HepG2 (cell line): ENCODE measurements at regions not wholly inside any gene's neighbourhood (a gene's known extent, or its start where the extent isn't known, plus 50 kb on each side); places are given as distances from the start of the nearest gene placed in this dataset.

Source experiments
- CCAR2 ChIP-seq: fragments of 200-400 bp; formaldehyde crosslinking; optimal IDR thresholded peaks from 2 replicates; pipeline ENCODE3; 2018; ENCODE audit warnings: low read depth, mild to moderate bottlenecking, low read length, moderate library complexity
- EEA1 ChIP-seq: sonication (generic); formaldehyde crosslinking; IDR thresholded peaks from 2 replicates; pipeline ENCODE4 v1.5.1; 2020; ENCODE audit warnings: mild to moderate bottlenecking, missing genetic modification reagents, borderline replicate concordance
- HOXA7 ChIP-seq: sonication (generic); formaldehyde crosslinking; IDR thresholded peaks from 2 replicates; pipeline ENCODE4 v1.8.1; 2022; ENCODE audit warnings: mild to moderate bottlenecking, missing genetic modification reagents, moderate library complexity
- IRF2 ChIP-seq: IDR thresholded peaks from 2 replicates; pipeline ENCODE4 v1.6.1; 2018; ENCODE audit warnings: missing genetic modification reagents, missing compliant biosample characterization
- KDM5A ChIP-seq: fragments of 200-600 bp; sonication (generic); IDR thresholded peaks from 2 replicates; pipeline ENCODE4 v1.7.0; 2018; ENCODE audit warnings: antibody characterized with exemption, mild to moderate bottlenecking, low read length, borderline replicate concordance
- MATR3 ChIP-seq: sonication (generic); formaldehyde crosslinking; IDR thresholded peaks from 2 replicates; pipeline ENCODE4 v1.4.0; 2020; ENCODE audit warnings: missing genetic modification reagents
- MYC ChIP-seq: sonication (generic); formaldehyde crosslinking; IDR thresholded peaks from 2 replicates; pipeline ENCODE4 v1.9.0; 2021; ENCODE audit warnings: missing genetic modification reagents, borderline replicate concordance
- NR1H2 ChIP-seq: sonication (generic); formaldehyde crosslinking; IDR thresholded peaks from 2 replicates; pipeline ENCODE4 v1.8.1; 2022; ENCODE audit warnings: low read depth, missing genetic modification reagents, borderline replicate concordance
- SAP130 ChIP-seq: IDR thresholded peaks from 2 replicates; pipeline ENCODE4 v1.6.1; 2016; ENCODE audit warnings: low read depth
- SIX4 ChIP-seq: sonication (generic); formaldehyde crosslinking; IDR thresholded peaks from 2 replicates; pipeline ENCODE4 v1.4.0; 2020; ENCODE audit warnings: missing genetic modification reagents
- TOPORS ChIP-seq: sonication (generic); formaldehyde crosslinking; IDR thresholded peaks from 2 replicates; pipeline ENCODE4 v1.8.0; 2023; ENCODE audit warnings: mild to moderate bottlenecking, missing genetic modification reagents
- ZBTB1 ChIP-seq: sonication (generic); formaldehyde crosslinking; IDR thresholded peaks from 2 replicates; pipeline ENCODE4 v1.4.0; 2020; ENCODE audit warnings: missing genetic modification reagents, borderline replicate concordance
- ZFX ChIP-seq: sonication (generic); formaldehyde crosslinking; IDR thresholded peaks from 2 replicates; pipeline ENCODE4 v1.4.0; 2020; ENCODE audit warnings: mild to moderate bottlenecking, low read depth, missing genetic modification reagents, moderate library complexity
- ZNF143 ChIP-seq: sonication (generic); formaldehyde crosslinking; IDR thresholded peaks from 2 replicates; pipeline ENCODE4 v1.4.0; 2020; ENCODE audit warnings: missing genetic modification reagents
- ZNF253 ChIP-seq: sonication (generic); formaldehyde crosslinking; IDR thresholded peaks from 2 replicates; pipeline ENCODE4 v1.8.0; 2022; ENCODE audit warnings: mild to moderate bottlenecking, missing genetic modification reagents, borderline replicate concordance
- ZNF383 ChIP-seq: sonication (generic); formaldehyde crosslinking; IDR thresholded peaks from 2 replicates; pipeline ENCODE4 v1.4.0; 2020; ENCODE audit warnings: missing genetic modification reagents, mild to moderate bottlenecking, borderline replicate concordance
- ZNF460 ChIP-seq: sonication (generic); formaldehyde crosslinking; IDR thresholded peaks from 2 replicates; pipeline ENCODE4 v1.5.1; 2020; ENCODE audit warnings: missing genetic modification reagents, mild to moderate bottlenecking, borderline replicate concordance
- ZNF501 ChIP-seq: sonication (generic); formaldehyde crosslinking; IDR thresholded peaks from 2 replicates; pipeline ENCODE4 v1.5.1; 2020; ENCODE audit warnings: mild to moderate bottlenecking, moderate library complexity, missing genetic modification reagents
- ZNF564 ChIP-seq: sonication (generic); formaldehyde crosslinking; IDR thresholded peaks from 2 replicates; pipeline ENCODE4 v1.8.1; 2023; ENCODE audit warnings: mild to moderate bottlenecking, missing genetic modification reagents
- ZNF703 ChIP-seq: sonication (generic); formaldehyde crosslinking; IDR thresholded peaks from 2 replicates; pipeline ENCODE4 v1.5.1; 2020; ENCODE audit warnings: missing genetic modification reagents, mild to moderate bottlenecking, moderate library complexity, borderline replicate concordance
- ZZZ3 ChIP-seq: sonication (generic); formaldehyde crosslinking; IDR thresholded peaks from 2 replicates; pipeline ENCODE4 v1.4.0; 2020; ENCODE audit warnings: missing genetic modification reagents, mild to moderate bottlenecking, borderline replicate concordance
- TF ChIP-seq, protein P1 (sequence below): IDR thresholded peaks from 2 replicates; pipeline ENCODE4 v1.6.1; 2016
- TF ChIP-seq, protein P2 (sequence below): sonication (generic); formaldehyde crosslinking; IDR thresholded peaks from 2 replicates; pipeline ENCODE4 v1.8.1; 2023; ENCODE audit warnings: missing genetic modification reagents, mild to moderate bottlenecking, borderline replicate concordance
- TF ChIP-seq, protein P3 (sequence below), 2 experiments: sonication (generic) in 1 of 2; formaldehyde crosslinking in 1 of 2; IDR thresholded peaks; 2 replicates each; pipeline versions ENCODE4 v1.4.0 to v1.6.1; 2016 to 2020; ENCODE audit warnings: borderline replicate concordance in 1 of 2, low read depth in 1 of 2, mild to moderate bottlenecking in 1 of 2, missing genetic modification reagents in 1 of 2
- TF ChIP-seq, protein P4 (sequence below): fragments of 450-650 bp; IDR thresholded peaks from 2 replicates; pipeline ENCODE4 v1.6.1; 2016
- TF ChIP-seq, protein P5 (sequence below): IDR thresholded peaks from 2 replicates; pipeline ENCODE4 v1.6.1; 2012; ENCODE audit warnings: inconsistent platforms

DNA sequence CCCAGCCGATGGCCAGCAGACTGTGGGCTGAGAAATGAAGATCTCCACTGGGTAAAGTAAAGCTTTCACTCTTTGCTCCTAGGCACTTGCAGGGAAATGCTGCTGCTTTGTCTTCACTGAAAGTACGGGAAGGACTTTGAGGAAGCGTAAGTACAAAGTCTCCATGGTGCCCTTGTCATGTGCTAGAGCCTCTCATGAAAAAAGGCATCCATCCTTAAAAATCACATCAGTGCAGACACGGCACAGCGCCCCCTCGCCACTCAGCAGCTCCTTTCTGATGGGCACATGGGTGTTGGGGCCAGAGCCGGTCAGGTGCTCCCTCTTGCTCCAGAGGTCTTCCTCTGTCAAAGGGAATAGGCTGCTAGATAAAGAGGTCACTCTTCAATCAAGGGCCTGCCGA is 87.8 kb upstream of the CALM2 start (continued):
- TF ChIP-seq, protein P1, sequence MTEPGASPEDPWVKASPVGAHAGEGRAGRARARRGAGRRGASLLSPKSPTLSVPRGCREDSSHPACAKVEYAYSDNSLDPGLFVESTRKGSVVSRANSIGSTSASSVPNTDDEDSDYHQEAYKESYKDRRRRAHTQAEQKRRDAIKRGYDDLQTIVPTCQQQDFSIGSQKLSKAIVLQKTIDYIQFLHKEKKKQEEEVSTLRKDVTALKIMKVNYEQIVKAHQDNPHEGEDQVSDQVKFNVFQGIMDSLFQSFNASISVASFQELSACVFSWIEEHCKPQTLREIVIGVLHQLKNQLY, result no peak
- TF ChIP-seq TOPORS (no peak), SAP130 (CRISPR knock-in tag) (peak; percentile 55), EEA1 (CRISPR knock-in tag) (no peak), ZNF460 (CRISPR knock-in tag) (no peak), SIX4 (CRISPR knock-in tag) (no peak), IRF2 (CRISPR knock-in tag) (0 out of 2 replicates have a peak, but pooled peaks have one; percentile 24), ZNF383 (CRISPR knock-in tag) (0 out of 2 replicates have a peak, but pooled peaks have one; percentile 7), HOXA7 (CRISPR knock-in tag) (no peak), ZFX (CRISPR knock-in tag) (no peak), ZZZ3 (CRISPR knock-in tag) (no peak), ZNF143 (CRISPR knock-in tag) (no peak), CCAR2 (no peak), MATR3 (no peak), ZNF564 (CRISPR knock-in tag) (no peak), ZNF501 (CRISPR knock-in tag) (0 out of 2 replicates have a peak, but pooled peaks have one; percentile 4), KDM5A (no peak), ZBTB1 (CRISPR knock-in tag) (no peak), NR1H2 (CRISPR knock-in tag) (no peak), ZNF703 (CRISPR knock-in tag) (no peak), ZNF253 (CRISPR knock-in tag) (no peak), MYC (CRISPR knock-in tag) (peak; percentile 53; the same call in 1 of the 2 replicates)
- TF ChIP-seq, protein P2, sequence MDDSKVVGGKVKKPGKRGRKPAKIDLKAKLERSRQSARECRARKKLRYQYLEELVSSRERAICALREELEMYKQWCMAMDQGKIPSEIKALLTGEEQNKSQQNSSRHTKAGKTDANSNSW (CRISPR knock-in tag), result no peak
- TF ChIP-seq, protein P3, sequence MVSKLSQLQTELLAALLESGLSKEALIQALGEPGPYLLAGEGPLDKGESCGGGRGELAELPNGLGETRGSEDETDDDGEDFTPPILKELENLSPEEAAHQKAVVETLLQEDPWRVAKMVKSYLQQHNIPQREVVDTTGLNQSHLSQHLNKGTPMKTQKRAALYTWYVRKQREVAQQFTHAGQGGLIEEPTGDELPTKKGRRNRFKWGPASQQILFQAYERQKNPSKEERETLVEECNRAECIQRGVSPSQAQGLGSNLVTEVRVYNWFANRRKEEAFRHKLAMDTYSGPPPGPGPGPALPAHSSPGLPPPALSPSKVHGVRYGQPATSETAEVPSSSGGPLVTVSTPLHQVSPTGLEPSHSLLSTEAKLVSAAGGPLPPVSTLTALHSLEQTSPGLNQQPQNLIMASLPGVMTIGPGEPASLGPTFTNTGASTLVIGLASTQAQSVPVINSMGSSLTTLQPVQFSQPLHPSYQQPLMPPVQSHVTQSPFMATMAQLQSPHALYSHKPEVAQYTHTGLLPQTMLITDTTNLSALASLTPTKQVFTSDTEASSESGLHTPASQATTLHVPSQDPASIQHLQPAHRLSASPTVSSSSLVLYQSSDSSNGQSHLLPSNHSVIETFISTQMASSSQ (IDR thresholded peaks at IDR 0.05; ENCODE audit: low read depth), result no peak
- TF ChIP-seq, protein P3 (CRISPR knock-in tag; IDR thresholded peaks at IDR 0.05; ENCODE audit: borderline replicate concordance), result no peak
- TF ChIP-seq, protein P4, sequence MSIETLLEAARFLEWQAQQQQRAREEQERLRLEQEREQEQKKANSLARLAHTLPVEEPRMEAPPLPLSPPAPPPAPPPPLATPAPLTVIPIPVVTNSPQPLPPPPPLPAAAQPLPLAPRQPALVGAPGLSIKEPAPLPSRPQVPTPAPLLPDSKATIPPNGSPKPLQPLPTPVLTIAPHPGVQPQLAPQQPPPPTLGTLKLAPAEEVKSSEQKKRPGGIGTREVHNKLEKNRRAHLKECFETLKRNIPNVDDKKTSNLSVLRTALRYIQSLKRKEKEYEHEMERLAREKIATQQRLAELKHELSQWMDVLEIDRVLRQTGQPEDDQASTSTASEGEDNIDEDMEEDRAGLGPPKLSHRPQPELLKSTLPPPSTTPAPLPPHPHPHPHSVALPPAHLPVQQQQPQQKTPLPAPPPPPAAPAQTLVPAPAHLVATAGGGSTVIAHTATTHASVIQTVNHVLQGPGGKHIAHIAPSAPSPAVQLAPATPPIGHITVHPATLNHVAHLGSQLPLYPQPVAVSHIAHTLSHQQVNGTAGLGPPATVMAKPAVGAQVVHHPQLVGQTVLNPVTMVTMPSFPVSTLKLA, result no peak
- TF ChIP-seq, protein P5, sequence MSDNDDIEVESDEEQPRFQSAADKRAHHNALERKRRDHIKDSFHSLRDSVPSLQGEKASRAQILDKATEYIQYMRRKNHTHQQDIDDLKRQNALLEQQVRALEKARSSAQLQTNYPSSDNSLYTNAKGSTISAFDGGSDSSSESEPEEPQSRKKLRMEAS, result 0 out of 2 replicates have a peak, but pooled peaks have one; percentile 50
